Endothelial cell of umbilical vein (primary cell): ENCODE measurements at regions not wholly inside any gene's neighbourhood (a gene's known extent, or its start where the extent isn't known, plus 50 kb on each side); places are given as distances from the start of the nearest gene placed in this dataset.

Experiments used
- BruUV-seq: library from RNA; stranded (reverse); fragments of 400-500 nt; replicated peaks from 2 replicates; lab custom pipeline; 2021; lab: Mats Ljungman, UMichigan
- CTCF ChIA-PET: fragments of 300-600, 350-600 bp; sonication (Branson Sonifier 250); formaldehyde crosslinking; loops from one replicate; lab custom pipeline; 2021; ENCODE audit warnings: antibody characterized with exemption, inconsistent platforms; lab: Charles Lee
- POLR2A ChIA-PET: fragments of 300-600, 350-600 bp; sonication (Branson Sonifier 250); formaldehyde crosslinking; loops from one replicate; lab custom pipeline; 2021; ENCODE audit warnings: antibody characterized with exemption, inconsistent platforms; lab: Charles Lee
- DNase-seq: peaks from one replicate; pipeline ENCODE4 v3.0.0-alpha.2; 2011; ENCODE audit warnings: low read depth, low spot score
- FAIRE-seq: peaks from 2 replicates; lab custom pipeline; 2011; peaks lifted over from hg19 to GRCh38; lab: Jason Lieb, UNC
- H2AFZ ChIP-seq: 2 replicates; pipeline ENCODE4 v1.6.0; 2012; ENCODE audit warnings: low read depth, low read length, control low read depth, inconsistent platforms
- H3K27ac ChIP-seq: 2 replicates; pipeline ENCODE4 v1.5.1; 2011; ENCODE audit warnings: low read depth, mild to moderate bottlenecking, control low read depth, low read length, moderate library complexity; ENCODE audit not compliant: insufficient read depth
- H3K27me3 ChIP-seq, 2 experiments: 2 replicates each; pipeline versions ENCODE4 v1.6.0 to v1.6.1; 2011; ENCODE audit warnings: low read length in 2 of 2, mixed read lengths in 1 of 2; ENCODE audit not compliant: control insufficient read depth in 2 of 2, insufficient read depth in 2 of 2
- H3K36me3 ChIP-seq, 2 experiments: 2 replicates in 1 of 2; 3 replicates in 1 of 2; pipeline ENCODE4 v1.5.1; 2011; ENCODE audit warnings: low read length in 2 of 2, mild to moderate bottlenecking in 1 of 2, moderate library complexity in 1 of 2; ENCODE audit not compliant: control insufficient read depth in 2 of 2, insufficient read depth in 2 of 2; ENCODE audit errors: extremely low read depth in 1 of 2
- H3K4me1 ChIP-seq: 3 replicates; pipeline ENCODE4 v1.5.1; 2011; ENCODE audit warnings: mild to moderate bottlenecking, low read length; ENCODE audit not compliant: control insufficient read depth, insufficient read depth; ENCODE audit errors: extremely low read depth
- H3K4me2 ChIP-seq: 2 replicates; pipeline ENCODE4 v1.6.1; 2011; ENCODE audit warnings: low read length, control low read depth, mixed read lengths; ENCODE audit not compliant: insufficient read depth
- H3K4me3 ChIP-seq, 3 experiments: fragments of 200-600 bp in 1 of 3; sonication (generic), shearing (Covaris generic) in 1 of 3; replicated peaks in 1 of 3; 2 replicates each; pipeline ENCODE4 v1.5.1; 2011 to 2016; ENCODE audit warnings: control low read depth in 3 of 3, low read length in 3 of 3, mild to moderate bottlenecking in 2 of 3, inconsistent platforms in 1 of 3, low read depth in 1 of 3, moderate library complexity in 1 of 3; ENCODE audit not compliant: insufficient read depth in 1 of 3
- H3K79me2 ChIP-seq: 2 replicates; pipeline ENCODE4 v1.6.0; 2012; ENCODE audit warnings: low read length, inconsistent platforms; ENCODE audit not compliant: control insufficient read depth, insufficient read depth
- H3K9ac ChIP-seq: replicated peaks from 2 replicates; pipeline ENCODE3; 2011; ENCODE audit warnings: low read length, control low read depth; ENCODE audit not compliant: insufficient read depth; ENCODE audit errors: extremely low read depth
- H3K9me1 ChIP-seq: replicated peaks from 3 replicates; pipeline ENCODE4 v1.6.0; 2011; ENCODE audit warnings: mild to moderate bottlenecking, low read length; ENCODE audit not compliant: control insufficient read depth, insufficient read depth; ENCODE audit errors: extremely low read depth
- H3K9me3 ChIP-seq: replicated peaks from 2 replicates; pipeline ENCODE4 v1.5.1; 2012; ENCODE audit warnings: low read length, inconsistent platforms; ENCODE audit not compliant: control insufficient read depth, insufficient read depth
- H4K20me1 ChIP-seq: replicated peaks from 2 replicates; pipeline ENCODE3; 2011; ENCODE audit warnings: mild to moderate bottlenecking, low read length; ENCODE audit not compliant: control insufficient read depth, insufficient read depth; ENCODE audit errors: extremely low read depth
- EZH2 ChIP-seq: IDR thresholded peaks from 2 replicates; pipeline ENCODE4 v1.6.1; 2012; ENCODE audit warnings: borderline replicate concordance, low read depth, mild to moderate bottlenecking, moderate library complexity, low read length, inconsistent platforms; ENCODE audit not compliant: severe bottlenecking
- FOS ChIP-seq: IDR thresholded peaks from 2 replicates; pipeline ENCODE4 v1.6.1; 2011; ENCODE audit warnings: mild to moderate bottlenecking, low read length, moderate library complexity, borderline replicate concordance; ENCODE audit not compliant: insufficient read depth
- GATA2 ChIP-seq: IDR thresholded peaks from 2 replicates; pipeline ENCODE4 v1.7.0; 2011; ENCODE audit warnings: low read depth, mild to moderate bottlenecking, moderate library complexity, mixed read lengths, low read length; ENCODE audit not compliant: insufficient read length, insufficient read depth
- JUN ChIP-seq: IDR thresholded peaks from 2 replicates; pipeline ENCODE4 v1.6.1; 2011; ENCODE audit warnings: borderline replicate concordance, low read depth; ENCODE audit not compliant: insufficient read length, insufficient read depth
- MAX ChIP-seq: IDR thresholded peaks from 2 replicates; pipeline ENCODE4 v1.6.1; 2011; ENCODE audit not compliant: insufficient read depth, insufficient read length
- MYC ChIP-seq: IDR thresholded peaks from one replicate; pipeline ENCODE4 v1.6.1; 2011; ENCODE audit warnings: mild to moderate bottlenecking, low read depth, low read length
- POLR2A ChIP-seq: IDR thresholded peaks from 2 replicates; pipeline ENCODE4 v1.6.1; 2012; ENCODE audit warnings: low read depth, mild to moderate bottlenecking, control low read depth, low read length
- POLR2AphosphoS5 ChIP-seq: IDR thresholded peaks from 2 replicates; pipeline ENCODE4 v1.6.1; 2012; ENCODE audit warnings: low read depth, mild to moderate bottlenecking, control low read depth, low read length, moderate library complexity; ENCODE audit not compliant: insufficient read depth
- dilution Hi-C: fragments of 300-500 bp; cut with MboI; formaldehyde crosslinking; loops from one replicate; pipeline ENCODE4 v1.15.0; 2019; ENCODE audit warnings: low sequenced_read_pairs; ENCODE audit not compliant: extremely low pct_ligation_motif_present
- intact Hi-C: fragments of 100-400 bp; cut with micrococcal nuclease; formaldehyde crosslinking; loops from one replicate; pipeline ENCODE4 v1.10.0; 2022
- TF ChIP-seq, protein P1 (sequence below), 2 donors: IDR thresholded peaks; 1 replicate in 1 of 2; 2 replicates in 1 of 2; pipeline ENCODE4 v1.5.1; 2011; ENCODE audit warnings: low read length in 2 of 2, mild to moderate bottlenecking in 2 of 2, moderate library complexity in 2 of 2, control low read depth in 1 of 2, inconsistent platforms in 1 of 2, low read depth in 1 of 2; ENCODE audit not compliant: insufficient read depth in 1 of 2; ENCODE audit errors: extremely low read depth in 1 of 2

DNA sequence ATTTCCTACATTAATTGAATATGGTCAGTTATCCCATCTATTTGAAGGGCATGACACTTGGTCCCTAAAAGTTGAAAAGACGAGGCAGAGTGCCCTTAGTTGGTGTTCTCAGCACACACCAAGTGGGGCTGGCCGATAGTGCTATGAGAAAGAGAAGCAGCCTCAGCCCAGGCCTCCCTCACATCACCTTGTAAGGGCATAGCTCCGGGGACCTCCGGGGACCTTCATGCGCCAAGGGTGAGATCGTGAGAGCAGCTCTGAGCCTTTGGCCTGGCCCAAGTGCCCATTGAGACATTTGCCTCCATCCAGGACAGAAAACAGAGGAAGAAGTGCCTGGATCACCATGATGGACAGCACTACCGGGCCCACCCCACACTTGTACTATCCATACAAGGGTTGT is 244.3 kb upstream of the COPS8 start:
- no peaks in the 10 kb centered on the region for H3K9me1 ChIP-seq
- no peaks in the 10 kb centered on the region for H3K36me3 ChIP-seq
- no peak overlapping the region for H2AFZ ChIP-seq
- no peaks in the 10 kb centered on the region for H4K20me1 ChIP-seq
- H3K79me2 ChIP-seq: no peaks in the 10 kb centered on the region
- TF ChIP-seq POLR2A: no peak
- no peak for TF ChIP-seq JUN
- TF ChIP-seq, protein P1, sequence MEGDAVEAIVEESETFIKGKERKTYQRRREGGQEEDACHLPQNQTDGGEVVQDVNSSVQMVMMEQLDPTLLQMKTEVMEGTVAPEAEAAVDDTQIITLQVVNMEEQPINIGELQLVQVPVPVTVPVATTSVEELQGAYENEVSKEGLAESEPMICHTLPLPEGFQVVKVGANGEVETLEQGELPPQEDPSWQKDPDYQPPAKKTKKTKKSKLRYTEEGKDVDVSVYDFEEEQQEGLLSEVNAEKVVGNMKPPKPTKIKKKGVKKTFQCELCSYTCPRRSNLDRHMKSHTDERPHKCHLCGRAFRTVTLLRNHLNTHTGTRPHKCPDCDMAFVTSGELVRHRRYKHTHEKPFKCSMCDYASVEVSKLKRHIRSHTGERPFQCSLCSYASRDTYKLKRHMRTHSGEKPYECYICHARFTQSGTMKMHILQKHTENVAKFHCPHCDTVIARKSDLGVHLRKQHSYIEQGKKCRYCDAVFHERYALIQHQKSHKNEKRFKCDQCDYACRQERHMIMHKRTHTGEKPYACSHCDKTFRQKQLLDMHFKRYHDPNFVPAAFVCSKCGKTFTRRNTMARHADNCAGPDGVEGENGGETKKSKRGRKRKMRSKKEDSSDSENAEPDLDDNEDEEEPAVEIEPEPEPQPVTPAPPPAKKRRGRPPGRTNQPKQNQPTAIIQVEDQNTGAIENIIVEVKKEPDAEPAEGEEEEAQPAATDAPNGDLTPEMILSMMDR (IDR thresholded peaks at IDR 0.05; ENCODE audit: extremely low read depth in 1 of 2, insufficient read depth in 1 of 2, low read depth in 1 of 2, low read length in 2 of 2): no peak
- TF ChIP-seq POLR2AphosphoS5: no peak
- no peak for TF ChIP-seq MYC
- no peak for TF ChIP-seq FOS
- no peak for TF ChIP-seq EZH2
- no peak for TF ChIP-seq MAX
- no peak for TF ChIP-seq GATA2
- H3K27ac ChIP-seq: no peak overlapping the region
- intact Hi-C loops: no loop called here
- no peaks in the 10 kb centered on the region for H3K9me3 ChIP-seq
- H3K9ac ChIP-seq: no peak overlapping the region
- no peak for FAIRE-seq
- POLR2A ChIA-PET: no interaction called here
- BruUV-seq: no TSS peak
- no peaks in the 10 kb centered on the region for H3K27me3 ChIP-seq
- no peaks in the 10 kb centered on the region for H3K4me1 ChIP-seq
- no peak overlapping the region for H3K4me2 ChIP-seq
- CTCF ChIA-PET: no interaction called here
- dilution Hi-C loops: no loop called here
- DNase-seq: no peak
- H3K4me3 ChIP-seq: no peak overlapping the region
